ENCODE measurements at regions not wholly inside any gene's neighbourhood (a gene's known extent, or its start where the extent isn't known, plus 50 kb on each side); places are given as distances from the start of the nearest gene placed in this dataset.
"Not testable (repeated sequence)": the region's sequence is repeated elsewhere in the genome, so short reads cannot be mapped to it uniquely, and the experiment has no call there.

DNA sequence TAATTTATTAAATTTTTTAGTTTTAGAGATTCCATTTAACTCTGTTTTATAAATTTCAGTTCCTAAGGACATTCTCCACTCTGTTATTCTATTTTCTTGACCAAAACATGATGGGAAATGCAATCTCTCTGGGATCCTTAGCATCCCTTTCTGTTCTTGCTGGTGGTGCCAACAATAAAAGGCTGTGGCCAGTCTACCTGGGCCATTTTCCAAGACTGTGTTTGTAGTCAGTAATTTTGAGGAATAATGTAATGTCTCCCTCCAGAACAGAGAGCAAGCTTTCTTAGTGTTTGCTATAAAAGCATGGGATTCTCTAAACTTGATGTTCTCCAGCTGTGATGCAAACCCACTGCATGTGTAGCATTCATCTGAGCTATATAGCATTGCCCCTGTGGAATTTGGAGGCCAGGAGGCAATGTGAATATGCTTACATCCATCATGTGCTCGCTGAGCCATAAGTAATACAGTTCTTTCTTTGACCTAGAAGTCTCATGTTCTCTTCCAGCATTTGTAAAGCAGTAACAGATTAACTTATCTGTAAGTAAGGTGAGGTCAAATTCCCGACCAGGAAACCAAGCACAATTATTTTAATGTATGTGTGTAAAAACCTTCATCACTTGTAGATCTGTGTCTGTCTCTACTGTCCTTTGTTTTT lies 211.5 kb upstream of the TAS2R1 start:
- DNase-seq = no peak

DNA sequence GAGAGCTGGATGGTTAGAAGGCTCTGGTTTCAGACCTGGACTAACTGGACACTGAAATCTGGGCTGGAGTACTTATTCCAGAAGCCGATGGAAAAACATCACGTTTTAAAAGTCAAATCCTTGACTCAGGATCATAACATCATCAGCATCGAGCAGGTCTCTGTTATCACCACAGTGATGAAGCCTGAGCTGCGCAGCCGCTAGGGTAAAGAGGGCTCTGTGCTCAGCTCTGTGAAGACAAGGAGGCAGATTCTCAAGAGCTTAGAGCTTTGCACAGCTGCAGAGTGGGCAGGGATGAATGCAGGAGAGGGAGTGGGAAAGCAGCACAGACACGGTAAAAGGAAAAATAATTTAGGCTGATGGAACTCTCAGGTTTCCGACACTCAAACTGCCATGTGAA lies 208.8 kb upstream of the TAS2R1 start:
- DNase-seq = no peak

DNA sequence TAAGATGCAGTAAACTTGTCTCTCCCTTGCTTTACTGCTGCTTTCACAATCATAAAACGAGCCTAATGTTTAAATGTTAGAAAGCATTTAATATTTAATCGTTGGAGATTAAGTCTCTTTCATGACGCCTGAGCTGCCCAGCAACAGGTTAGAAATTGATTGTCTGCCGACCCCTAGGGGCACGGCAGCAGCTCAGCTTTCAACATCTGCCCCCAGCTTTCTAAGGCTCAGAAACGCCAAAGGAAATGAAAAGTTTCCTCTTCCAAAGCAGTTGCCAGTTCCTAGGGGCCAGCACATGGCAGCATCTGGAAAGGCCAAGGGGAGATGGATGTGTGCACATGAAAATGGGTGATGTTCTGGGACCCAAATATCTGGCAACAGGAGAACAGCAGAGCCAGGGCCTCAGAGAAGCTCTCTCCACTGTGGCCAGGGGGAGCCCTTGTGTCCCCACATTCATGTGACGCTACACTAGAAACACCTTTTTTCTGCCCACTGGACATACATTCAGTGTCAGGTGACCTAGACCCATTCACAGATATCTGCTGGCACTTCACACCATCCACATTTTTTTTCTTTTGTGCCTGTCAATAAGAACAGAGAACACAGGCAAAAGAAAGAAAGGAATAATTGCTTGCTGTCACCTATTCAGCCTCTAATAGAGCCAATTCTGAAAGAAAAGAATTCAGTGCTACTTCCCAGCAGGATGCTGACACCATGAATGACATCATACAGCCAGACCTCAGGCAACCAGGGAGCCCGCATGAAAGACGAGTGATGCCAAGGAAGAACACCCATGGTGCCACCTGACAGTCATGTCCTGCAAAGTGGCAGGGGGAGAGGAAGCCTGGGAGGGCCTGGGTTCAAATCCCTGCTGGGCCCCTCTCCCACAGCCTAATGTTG lies 205.0 kb upstream of the TAS2R1 start:
- DNase-seq = no peak

DNA sequence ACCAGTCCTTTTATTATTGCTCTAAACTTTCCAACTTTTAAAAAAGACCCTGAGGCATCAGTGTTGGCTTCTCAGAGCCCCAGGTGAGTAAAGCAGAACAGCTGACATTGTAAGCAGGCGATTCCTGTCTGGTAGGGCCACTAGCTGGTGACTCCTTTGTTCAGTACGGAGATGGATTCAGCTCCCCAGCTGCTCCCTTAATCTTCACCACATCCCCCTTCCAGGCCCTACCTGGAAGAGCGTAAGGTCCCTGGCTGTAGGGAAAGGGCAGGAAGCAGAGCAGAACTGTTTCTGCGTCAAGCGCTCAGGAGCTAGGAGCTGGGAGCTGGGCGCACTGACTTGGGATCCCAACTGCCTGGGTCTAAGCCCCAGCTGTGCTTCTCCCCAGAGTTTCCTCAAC lies 203.7 kb upstream of the TAS2R1 start:
- DNase-seq = no peak

- DNase-seq = no peak
Observed at GRCh38 chr5:9832921-9833320, 202.8 kb upstream of the TAS2R1 start.

DNA sequence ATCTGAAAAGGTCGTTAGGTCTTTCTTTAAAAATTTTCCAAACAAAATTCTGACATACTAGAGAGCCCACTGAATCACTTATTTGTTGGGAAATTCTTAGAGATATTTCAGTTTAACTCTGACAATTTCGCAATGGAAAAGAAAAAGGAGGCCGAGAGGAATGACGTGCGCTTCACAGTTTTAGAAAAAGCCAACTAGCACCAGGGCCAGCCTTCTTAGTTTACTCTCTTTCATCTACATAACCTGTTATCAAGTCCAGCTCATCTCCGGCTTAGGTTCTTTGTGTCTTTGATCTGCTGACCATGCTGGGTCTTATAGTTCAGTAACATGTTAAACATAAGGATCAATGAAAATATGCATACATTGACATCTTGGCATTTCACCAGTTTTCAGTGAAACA lies 201.7 kb upstream of the TAS2R1 start:
- DNase-seq = no peak

DNA sequence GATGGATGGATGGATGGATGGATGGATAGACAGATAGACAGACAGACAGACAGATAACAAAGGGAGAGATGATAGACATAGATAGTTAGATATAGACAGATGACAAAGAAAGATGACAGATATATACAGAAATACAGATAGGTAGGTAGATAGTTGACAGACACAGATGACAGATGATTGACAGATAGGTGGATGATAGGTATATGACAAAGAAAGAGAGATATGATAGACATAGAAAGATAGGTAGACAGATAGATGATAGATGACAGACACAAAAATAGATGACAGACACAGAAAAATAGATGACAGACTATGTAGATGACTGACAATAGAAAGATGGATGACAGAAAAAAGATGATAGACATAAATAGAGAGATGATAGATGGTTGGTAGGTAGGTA lies 200.0 kb upstream of the TAS2R1 start:
- no peak for DNase-seq

GRCh38 chr5:9829621-9830020 lies 199.5 kb upstream of the TAS2R1 start:
- DNase-seq = no peak

DNA sequence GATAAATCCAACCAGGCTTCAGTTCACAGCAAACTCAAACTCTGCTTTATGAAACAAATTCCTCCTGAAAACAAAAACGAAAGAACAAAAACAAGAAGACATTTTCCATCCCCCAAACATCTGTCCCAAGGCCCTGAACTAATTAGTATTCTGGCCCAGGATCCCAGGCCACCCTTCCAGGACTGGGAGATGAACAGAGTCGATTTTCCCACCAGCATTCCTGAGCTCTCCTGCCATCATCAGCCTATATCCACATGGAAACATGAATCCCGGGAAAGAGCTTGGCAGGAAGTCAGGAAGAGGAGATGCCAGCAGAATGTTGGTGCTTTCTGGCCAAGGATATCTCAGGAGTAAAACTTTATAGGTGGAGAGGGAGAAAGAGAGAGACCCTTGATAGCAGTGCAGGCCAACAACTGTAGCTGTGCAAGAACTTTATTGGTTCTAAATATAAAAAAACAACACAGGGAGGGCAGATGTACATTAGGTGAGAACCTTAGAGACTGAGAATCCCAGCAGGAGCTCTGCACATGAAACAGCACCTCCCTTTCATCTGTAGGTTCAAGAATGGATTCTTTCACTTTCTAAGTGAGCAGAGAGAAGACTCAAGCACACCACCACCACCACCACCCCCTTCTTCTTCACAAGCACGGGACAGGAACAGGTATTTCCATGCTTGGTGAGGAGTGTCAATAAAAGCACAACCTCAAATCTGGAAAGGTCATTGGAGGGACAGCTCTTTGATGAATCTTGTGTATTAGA lies 190.7 kb upstream of the TAS2R1 start:
- no peak for DNase-seq

GRCh38 chr5:9818340-9818845 lies 188.2 kb upstream of the TAS2R1 start:
- no peak for DNase-seq

GRCh38 chr5:9817819-9818218 lies 187.7 kb upstream of the TAS2R1 start:
- no peak for DNase-seq

DNA sequence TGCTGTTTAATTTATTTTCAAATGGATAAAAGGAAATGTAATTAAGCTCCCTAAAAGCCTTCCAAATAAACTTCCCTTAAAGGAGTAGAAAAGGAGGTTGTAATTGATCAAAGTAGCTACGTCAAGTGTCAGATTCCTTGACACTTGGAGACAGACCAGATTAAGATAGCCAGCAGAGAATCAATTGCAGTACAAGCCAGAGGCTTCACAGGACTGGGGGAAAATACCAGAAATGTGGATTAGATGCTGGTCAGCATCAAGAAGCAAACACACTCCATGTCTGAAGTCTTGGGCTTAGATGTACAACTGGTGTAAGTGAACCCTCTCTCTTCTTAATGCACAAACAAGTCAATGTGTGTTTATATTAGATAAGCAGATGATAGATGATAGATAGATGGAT lies 184.9 kb upstream of the TAS2R1 start:
- DNase-seq = no peak

- no peak for DNase-seq
Observed at GRCh38 chr5:9813305-9813704, 183.2 kb upstream of the TAS2R1 start.

DNA sequence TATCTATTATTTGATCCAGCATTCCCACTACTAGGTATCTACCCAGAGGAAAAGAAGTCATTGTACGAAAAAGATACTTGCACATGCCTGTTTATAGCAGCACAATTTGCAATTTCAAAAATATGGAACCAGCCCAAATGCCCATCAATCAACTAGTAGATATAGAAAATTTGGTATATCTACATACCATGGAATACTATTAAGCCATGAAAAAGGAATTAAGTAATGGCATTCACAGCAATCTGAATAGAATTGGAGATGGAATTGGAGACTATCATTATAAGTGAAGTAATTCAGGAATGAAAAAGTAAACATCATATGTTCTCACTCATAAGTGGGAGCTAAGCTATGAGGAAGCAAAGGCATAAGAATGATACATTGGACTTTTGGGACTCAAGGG lies 177.2 kb upstream of the TAS2R1 start:
- DNase-seq = not testable (repeated sequence)

DNA sequence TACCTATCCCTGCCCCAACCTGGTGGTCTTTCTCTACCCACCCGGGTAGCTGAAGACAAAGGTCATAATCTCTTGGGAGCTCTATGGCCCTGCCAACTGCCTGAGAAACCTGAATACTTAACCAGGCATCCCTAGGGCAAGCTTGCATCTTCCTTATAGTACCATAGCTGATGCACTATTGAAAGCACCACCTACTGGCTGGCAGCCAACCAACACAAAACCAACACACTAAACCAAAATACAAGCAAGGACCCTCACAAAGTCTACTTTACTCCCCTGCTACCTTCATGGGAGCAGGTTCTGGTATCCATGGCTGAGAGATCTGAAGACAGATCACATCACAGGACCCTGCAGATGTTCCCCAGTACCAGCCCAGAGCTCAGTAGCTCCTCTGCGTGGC lies 171.8 kb upstream of the TAS2R1 start:
- no peak for DNase-seq

GRCh38 chr5:9799606-9800005 lies 169.5 kb upstream of the TAS2R1 start:
- no peak for DNase-seq

- no peak for DNase-seq
Observed at GRCh38 chr5:9790276-9790675, 160.1 kb upstream of the TAS2R1 start.

DNA sequence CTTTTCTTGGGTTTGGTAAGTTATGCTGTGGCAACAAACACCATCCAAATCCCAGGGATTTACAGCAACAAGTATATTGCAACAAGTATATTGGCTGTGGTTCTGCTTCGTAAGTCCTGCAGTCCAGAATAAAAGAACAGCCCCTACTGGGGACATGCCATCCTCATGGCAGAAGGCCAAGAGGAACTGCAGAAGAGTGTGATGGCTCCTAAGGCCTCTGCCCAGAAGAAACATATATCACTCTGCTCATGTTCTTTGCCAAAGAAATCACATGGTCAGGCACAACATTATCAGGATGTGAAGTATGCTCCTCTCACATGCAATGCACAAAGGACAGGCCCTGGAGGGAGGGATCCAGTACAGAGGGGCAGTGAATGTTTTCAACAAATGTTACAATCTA lies 159.6 kb upstream of the TAS2R1 start:
- no peak for DNase-seq

- DNase-seq = no peak
Observed at GRCh38 chr5:9787861-9788600, 157.9 kb upstream of the TAS2R1 start.

DNA sequence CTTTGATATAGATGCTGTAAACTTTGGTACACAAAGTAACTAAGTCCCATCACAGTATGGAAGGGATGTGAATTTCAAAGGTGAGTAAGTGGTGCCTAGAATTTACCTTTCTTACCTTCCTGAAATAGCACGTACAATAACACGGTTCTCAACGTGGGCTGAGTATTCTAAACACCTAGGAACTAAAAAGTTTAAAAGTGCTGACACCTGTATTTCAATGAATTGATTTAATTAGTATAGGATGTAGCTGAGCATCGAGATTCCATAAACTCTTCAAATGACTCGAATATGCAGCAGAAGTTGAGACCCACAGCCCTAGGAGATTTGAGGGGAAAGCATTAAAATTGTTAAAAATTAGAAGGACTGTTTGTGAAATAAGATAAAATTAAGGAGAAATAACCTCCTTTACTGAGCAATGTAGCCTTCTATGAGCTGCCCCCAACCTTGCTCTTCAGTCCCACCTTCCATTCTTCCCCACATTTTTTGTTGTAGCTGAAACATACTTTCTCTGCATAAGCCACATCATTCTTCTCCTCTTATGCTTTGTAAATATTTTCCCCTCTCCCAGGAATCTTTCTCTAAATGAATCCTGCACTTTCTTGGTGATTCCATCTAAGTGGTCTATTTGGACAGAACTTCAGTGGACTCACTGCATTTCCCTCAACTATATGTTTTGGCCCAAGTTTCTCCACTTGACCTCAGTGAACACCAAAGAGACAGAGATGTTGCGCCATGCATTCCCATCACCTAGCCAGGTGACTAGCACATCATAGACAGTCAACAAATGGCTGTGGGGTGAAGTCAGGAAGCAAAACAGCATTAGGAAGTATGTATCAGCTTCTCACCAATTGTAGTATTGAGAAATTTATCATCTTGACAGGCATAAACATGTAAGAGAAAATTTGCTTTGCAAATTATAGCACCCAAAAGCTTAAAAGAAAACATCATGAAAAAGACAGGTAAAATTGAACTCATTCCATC lies 156.5 kb upstream of the TAS2R1 start:
- no peak for DNase-seq

DNA sequence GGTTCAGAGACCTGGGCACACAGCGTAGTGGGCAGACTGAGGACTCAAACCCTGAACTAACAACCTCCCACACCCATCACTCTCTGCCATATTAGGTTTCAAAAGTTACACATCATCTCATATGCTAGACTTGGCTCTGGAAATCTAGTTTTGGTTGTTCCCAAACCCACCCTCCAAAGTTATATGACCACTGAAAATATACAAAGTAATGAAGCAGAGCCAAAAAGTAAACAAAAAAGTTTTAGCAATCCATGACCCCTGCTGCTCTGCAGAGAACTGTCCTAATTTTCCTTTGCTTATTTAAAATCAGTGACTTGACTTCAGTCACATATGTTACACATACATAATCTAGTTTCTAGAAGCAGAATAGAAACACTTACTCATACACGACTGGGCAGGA lies 155.6 kb upstream of the TAS2R1 start:
- no peak for DNase-seq

- no peak for DNase-seq
Observed at GRCh38 chr5:9784231-9784630, 154.1 kb upstream of the TAS2R1 start.
